Tibial nerve (tissue), 4 donors: ENCODE measurements at regions not wholly inside any gene's neighbourhood (a gene's known extent, or its start where the extent isn't known, plus 50 kb on each side); places are given as distances from the start of the nearest gene placed in this dataset.

ENCODE experiments used
- DNase-seq, 2 donors: peaks; one replicate each; pipeline ENCODE4 v3.0.0-alpha.2; 2019; ENCODE audit warnings: low spot score in 2 of 2
- H3K27ac ChIP-seq, 4 donors: fragments of 200-600 bp; sonication (generic) in 3 of 4; one replicate each; pipeline ENCODE4 v1.5.1; 2017 to 2019; ENCODE audit warnings: mild to moderate bottlenecking in 1 of 4
- H3K27me3 ChIP-seq, 2 donors: fragments of 200-600 bp; sonication (generic) in 1 of 2; one replicate each; pipeline versions ENCODE4 v1.5.1 to v1.6.0; 2017 to 2019
- H3K36me3 ChIP-seq, 3 donors: fragments of 200-600 bp; sonication (generic); one replicate each; pipeline ENCODE4 v1.5.1; 2018 to 2019
- H3K4me1 ChIP-seq, 4 donors: fragments of 200-600 bp; sonication (generic) in 3 of 4; one replicate each; pipeline ENCODE4 v1.5.1; 2017 to 2019
- H3K4me3 ChIP-seq, 4 donors: fragments of 200-600 bp; sonication (generic) in 3 of 4; one replicate each; pipeline ENCODE4 v1.5.1; 2017 to 2019; ENCODE audit warnings: mild to moderate bottlenecking in 1 of 4, moderate library complexity in 1 of 4
- H3K9me3 ChIP-seq, 4 donors: fragments of 200-600 bp; sonication (generic) in 3 of 4; one replicate each; pipeline ENCODE4 v1.5.1; 2017 to 2019
- EP300 ChIP-seq, 2 donors: sonication (generic); formaldehyde crosslinking; IDR thresholded peaks; one replicate each; pipeline ENCODE4 v1.6.1; 2017; ENCODE audit warnings: antibody characterized with exemption in 2 of 2, mild to moderate bottlenecking in 1 of 2
- POLR2A ChIP-seq, 2 donors: fragments of 450-650 bp; IDR thresholded peaks; one replicate each; pipeline ENCODE4 v1.6.1; 2017; ENCODE audit warnings: antibody characterized with exemption in 2 of 2, mild to moderate bottlenecking in 2 of 2, moderate library complexity in 2 of 2
- WGBS, 2 donors: methylation state at CpG; one replicate each; pipeline ENCODE4 v1.1.5; 2018; 5-methylcytosine and 5-hydroxymethylcytosine counted together
- TF ChIP-seq, protein P1 (sequence below), 5 experiments: fragments of 200-600 bp in 3 of 5; fragments of 450-650 bp in 2 of 5; sonication (generic) in 3 of 5; IDR thresholded peaks; one replicate each; pipeline ENCODE4 v1.5.1; 2016 to 2019; ENCODE audit warnings: antibody characterized with exemption in 5 of 5, mild to moderate bottlenecking in 3 of 5, moderate library complexity in 2 of 5

DNA sequence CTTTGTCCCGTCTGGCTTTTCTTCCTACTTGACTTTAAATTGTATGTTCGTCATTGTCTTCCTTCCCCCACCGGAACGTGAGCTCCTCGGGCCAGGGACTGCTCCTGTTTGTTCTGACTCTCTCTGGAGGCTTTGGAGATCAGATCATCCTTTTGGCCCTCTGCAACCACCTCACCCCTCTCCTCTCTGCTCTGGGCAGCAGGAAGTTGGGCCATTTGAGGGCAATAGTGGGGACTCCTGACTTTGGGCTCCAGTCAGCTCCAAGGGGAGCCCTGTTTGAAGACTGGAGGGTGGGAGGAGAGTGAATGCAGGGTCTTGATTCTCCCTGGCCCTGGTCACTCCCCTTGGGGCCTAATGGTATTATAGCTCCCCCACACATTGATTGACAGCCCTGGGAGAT, 186.3 kb upstream of the B3GAT1 start:
- H3K36me3 ChIP-seq: no peaks in the 10 kb centered on the region
- TF ChIP-seq POLR2A (IDR thresholded peaks at IDR 0.05): no peak
- TF ChIP-seq, protein P1, sequence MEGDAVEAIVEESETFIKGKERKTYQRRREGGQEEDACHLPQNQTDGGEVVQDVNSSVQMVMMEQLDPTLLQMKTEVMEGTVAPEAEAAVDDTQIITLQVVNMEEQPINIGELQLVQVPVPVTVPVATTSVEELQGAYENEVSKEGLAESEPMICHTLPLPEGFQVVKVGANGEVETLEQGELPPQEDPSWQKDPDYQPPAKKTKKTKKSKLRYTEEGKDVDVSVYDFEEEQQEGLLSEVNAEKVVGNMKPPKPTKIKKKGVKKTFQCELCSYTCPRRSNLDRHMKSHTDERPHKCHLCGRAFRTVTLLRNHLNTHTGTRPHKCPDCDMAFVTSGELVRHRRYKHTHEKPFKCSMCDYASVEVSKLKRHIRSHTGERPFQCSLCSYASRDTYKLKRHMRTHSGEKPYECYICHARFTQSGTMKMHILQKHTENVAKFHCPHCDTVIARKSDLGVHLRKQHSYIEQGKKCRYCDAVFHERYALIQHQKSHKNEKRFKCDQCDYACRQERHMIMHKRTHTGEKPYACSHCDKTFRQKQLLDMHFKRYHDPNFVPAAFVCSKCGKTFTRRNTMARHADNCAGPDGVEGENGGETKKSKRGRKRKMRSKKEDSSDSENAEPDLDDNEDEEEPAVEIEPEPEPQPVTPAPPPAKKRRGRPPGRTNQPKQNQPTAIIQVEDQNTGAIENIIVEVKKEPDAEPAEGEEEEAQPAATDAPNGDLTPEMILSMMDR (IDR thresholded peaks at IDR 0.05): no peak
- no peak for TF ChIP-seq EP300 (IDR thresholded peaks at IDR 0.05)
- no peaks in the 10 kb centered on the region for H3K27me3 ChIP-seq
- no peak for DNase-seq
- no peak overlapping the region for H3K27ac ChIP-seq
- H3K9me3 ChIP-seq: no peaks in the 10 kb centered on the region
- H3K4me1 ChIP-seq: no peaks in the 10 kb centered on the region
- no peak overlapping the region for H3K4me3 ChIP-seq
- 75 to 80% methylated on average over 5 of the region's 5 CpGs for WGBS, 2 donors

DNA sequence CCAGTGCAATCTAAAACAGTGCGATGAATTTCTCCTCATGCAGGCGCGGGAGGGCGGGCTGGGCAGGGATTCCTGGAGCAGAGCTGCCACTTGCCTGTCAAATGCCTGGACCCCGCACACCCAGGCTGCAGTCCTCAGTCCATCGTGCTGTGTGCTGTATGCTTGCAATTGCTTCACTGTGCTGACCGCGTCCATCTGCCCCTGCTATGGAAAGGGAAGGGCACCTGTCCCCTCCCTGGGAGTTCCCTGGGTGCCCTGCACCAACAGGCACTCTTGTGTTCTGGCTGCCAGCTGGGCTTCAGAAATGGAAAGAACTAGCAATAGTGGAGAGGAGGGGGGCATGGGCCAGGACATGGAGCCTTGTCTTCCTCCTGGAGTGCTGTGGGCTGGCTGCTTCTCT, 185.4 kb upstream of the B3GAT1 start:
- WGBS, 2 donors: 89 to 95% methylated on average over 8 of the region's 8 CpGs
- no peaks in the 10 kb centered on the region for H3K4me1 ChIP-seq
- no peaks in the 10 kb centered on the region for H3K9me3 ChIP-seq
- H3K27me3 ChIP-seq: no peaks in the 10 kb centered on the region
- TF ChIP-seq POLR2A (IDR thresholded peaks at IDR 0.05) (no peak), EP300 (IDR thresholded peaks at IDR 0.05) (no peak)
- TF ChIP-seq, protein P1 (IDR thresholded peaks at IDR 0.05): no peak
- DNase-seq: no peak
- no peak overlapping the region for H3K27ac ChIP-seq
- H3K36me3 ChIP-seq: no peaks in the 10 kb centered on the region
- H3K4me3 ChIP-seq: no peak overlapping the region

DNA sequence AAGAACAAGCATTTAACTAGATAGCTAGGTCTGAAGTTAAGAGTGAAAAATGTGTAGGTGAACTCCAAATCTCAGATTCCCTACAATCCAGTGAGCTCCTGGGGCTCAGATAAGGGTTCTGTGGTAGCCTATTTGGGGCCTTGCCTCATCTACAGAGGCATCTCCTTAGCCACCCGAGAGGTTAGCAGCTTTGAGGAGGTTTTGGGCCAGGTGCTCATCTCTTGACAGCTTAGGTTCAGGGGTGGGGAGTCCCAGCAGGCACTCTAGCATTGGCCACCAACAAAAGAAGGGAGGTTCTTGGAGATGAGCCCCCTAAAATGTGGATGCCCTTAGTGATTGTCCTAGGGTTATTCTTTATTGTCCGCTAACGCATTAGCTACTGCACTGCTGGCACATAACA, 184.4 kb upstream of the B3GAT1 start:
- Histone ChIP-seq H3K4me3 (no peak overlapping the region), H3K9me3 (no peaks in the 10 kb centered on the region), H3K4me1 (no peaks in the 10 kb centered on the region), H3K27ac (no peak overlapping the region), H3K36me3 (no peaks in the 10 kb centered on the region), H3K27me3 (no peaks in the 10 kb centered on the region)
- TF ChIP-seq POLR2A (IDR thresholded peaks at IDR 0.05) (no peak), EP300 (IDR thresholded peaks at IDR 0.05) (no peak)
- TF ChIP-seq, protein P1 (IDR thresholded peaks at IDR 0.05): no peak
- no peak for DNase-seq
- 91 to 93% methylated on average over 3 of the region's 3 CpGs for WGBS, 2 donors

DNA sequence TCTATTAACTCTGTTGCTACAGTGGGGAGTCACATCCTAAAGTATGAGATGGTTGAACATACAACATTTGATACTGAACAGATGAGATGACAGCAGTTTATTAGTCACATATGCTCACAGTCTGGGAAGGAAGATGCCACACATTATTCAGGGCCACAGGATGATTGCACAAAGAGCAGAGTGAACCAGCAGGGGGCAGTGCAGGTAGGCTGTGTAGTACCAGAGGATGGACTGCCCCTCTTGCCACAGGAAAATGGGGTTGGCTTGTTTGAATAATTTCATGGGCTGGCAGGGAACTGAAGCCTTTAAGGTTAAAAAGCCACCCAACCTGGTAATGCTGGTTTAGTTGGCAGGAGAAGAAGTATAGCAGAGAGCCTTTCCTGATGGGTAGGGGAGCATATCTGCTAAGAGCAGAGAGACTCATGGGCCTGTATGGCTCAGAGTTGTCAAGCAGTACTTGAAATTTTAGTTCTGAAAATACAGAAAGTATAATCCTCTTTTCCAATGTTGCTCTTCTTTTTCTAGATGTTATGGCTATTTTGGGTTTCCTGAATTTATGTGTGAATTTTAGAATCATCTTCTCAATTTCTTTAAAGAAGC, 180.4 kb upstream of the B3GAT1 start:
- Histone ChIP-seq H3K27ac (no peak overlapping the region), H3K4me1 (no peaks in the 10 kb centered on the region), H3K4me3 (no peak overlapping the region), H3K9me3 (no peaks in the 10 kb centered on the region), H3K36me3 (no peaks in the 10 kb centered on the region), H3K27me3 (no peaks in the 10 kb centered on the region)
- no peak for DNase-seq
- TF ChIP-seq POLR2A (IDR thresholded peaks at IDR 0.05) (no peak), EP300 (IDR thresholded peaks at IDR 0.05) (no peak)
- TF ChIP-seq, protein P1 (IDR thresholded peaks at IDR 0.05): no peak

DNA sequence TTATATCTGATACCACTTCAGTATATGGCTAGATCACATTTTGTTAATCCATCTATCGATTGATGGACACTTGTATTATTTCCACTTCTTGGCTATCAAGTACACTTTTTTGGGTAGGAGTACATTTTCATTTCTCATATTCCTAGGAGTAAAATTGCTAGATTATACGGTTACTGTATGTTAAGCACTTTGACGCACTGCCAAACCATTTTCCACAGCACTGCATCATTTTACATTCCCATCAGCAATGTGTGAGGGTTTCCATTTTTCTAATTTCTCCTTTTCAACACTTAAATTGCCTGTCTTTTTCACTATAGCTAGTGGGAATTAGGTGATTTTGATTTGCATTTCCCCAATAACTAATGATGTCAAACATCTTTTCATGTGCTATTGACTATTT, 179.3 kb upstream of the B3GAT1 start:
- H3K27me3 ChIP-seq: no peaks in the 10 kb centered on the region
- no peak for DNase-seq
- H3K4me1 ChIP-seq: peaks cover 0 to 6% (median 2%) of the 10 kb centered on the region in 4 donors
- WGBS, 2 donors: 59 to 75% methylated on average over 3 of the region's 3 CpGs
- TF ChIP-seq, protein P1 (IDR thresholded peaks at IDR 0.05): no peak
- no peaks in the 10 kb centered on the region for H3K9me3 ChIP-seq
- H3K4me3 ChIP-seq: no peak overlapping the region
- no peaks in the 10 kb centered on the region for H3K36me3 ChIP-seq
- no peak overlapping the region for H3K27ac ChIP-seq
